ENCODE measurements at regions not wholly inside any gene's neighbourhood (a gene's known extent, or its start where the extent isn't known, plus 50 kb on each side); places are given as distances from the start of the nearest gene placed in this dataset.
"Not testable (repeated sequence)": the region's sequence is repeated elsewhere in the genome, so short reads cannot be mapped to it uniquely, and the experiment has no call there.

DNA sequence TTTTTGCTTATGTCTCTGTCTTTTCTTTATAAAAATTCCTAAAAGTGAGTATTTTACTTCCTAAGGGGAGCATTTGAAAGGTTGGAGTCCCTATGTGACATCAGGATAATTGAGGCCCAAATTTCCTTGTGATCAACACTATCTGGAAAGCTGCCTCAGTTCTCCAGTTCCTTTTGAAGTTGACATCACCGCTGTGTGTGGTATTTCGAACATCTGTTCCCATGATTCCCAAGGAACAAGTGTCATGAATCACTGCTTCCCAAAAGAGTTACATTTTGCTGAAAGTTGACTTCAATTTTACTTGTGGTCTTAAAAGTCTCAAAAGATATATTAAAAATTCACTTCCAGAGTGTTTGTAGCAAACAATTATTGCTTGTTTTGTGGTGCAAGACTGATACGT is 452.1 kb upstream of the RGMB start:
- H3K4me3 ChIP-seq (ENCODE audit: low read depth, low read length): no peak overlapping the region
- in situ Hi-C loops (cut with HindIII; ENCODE audit: low sequenced_read_pairs): no loop called here
- TF ChIP-seq, protein P1, sequence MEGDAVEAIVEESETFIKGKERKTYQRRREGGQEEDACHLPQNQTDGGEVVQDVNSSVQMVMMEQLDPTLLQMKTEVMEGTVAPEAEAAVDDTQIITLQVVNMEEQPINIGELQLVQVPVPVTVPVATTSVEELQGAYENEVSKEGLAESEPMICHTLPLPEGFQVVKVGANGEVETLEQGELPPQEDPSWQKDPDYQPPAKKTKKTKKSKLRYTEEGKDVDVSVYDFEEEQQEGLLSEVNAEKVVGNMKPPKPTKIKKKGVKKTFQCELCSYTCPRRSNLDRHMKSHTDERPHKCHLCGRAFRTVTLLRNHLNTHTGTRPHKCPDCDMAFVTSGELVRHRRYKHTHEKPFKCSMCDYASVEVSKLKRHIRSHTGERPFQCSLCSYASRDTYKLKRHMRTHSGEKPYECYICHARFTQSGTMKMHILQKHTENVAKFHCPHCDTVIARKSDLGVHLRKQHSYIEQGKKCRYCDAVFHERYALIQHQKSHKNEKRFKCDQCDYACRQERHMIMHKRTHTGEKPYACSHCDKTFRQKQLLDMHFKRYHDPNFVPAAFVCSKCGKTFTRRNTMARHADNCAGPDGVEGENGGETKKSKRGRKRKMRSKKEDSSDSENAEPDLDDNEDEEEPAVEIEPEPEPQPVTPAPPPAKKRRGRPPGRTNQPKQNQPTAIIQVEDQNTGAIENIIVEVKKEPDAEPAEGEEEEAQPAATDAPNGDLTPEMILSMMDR (IDR thresholded peaks at IDR 0.05; ENCODE audit: low read depth, low read length, missing control alignments): no peak
- no peak for DNase-seq (ENCODE audit: low read depth)

DNA sequence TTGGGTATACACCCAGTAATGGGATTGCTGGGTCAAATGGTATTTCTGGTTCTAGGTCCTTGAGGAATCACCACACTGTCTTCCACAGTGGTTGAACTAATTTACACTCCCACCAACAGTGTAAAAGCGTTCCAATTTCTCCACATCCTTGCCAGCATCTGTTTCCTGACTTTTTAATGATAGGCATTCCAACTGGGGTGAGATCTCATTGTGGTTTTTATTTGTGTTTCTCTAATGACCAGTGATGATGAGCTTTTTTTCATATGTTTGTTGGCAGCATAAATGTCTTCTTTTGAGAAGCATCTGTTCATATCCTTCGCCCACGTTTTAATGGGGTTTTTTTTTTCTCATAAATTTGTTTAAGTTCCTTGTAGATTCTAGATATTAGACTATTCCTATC is 448.3 kb upstream of the RGMB start:
- in situ Hi-C loops (cut with HindIII; ENCODE audit: low sequenced_read_pairs); H3K4me3 ChIP-seq (ENCODE audit: low read depth, low read length); DNase-seq (ENCODE audit: low read depth): not testable (repeated sequence)

DNA sequence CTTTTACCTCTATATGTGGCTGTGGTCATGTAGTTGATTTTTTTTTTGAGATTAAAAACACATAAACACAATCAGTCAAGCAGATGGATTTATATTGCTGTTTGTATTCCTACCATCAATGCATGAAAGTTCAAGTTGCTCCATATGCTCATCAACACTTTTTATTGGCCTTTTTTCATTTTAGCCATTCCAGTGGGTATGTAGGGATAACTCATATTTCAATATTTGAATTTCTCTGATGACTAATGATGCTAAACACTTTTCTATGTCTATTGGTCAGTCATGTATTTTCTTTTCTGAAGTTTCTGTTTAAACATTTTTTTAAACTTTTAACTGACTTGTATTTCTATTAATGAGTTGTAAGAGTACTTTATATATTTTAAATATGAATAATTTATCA is 445.4 kb upstream of the RGMB start:
- H3K4me3 ChIP-seq (ENCODE audit: low read depth, low read length): no peak overlapping the region
- TF ChIP-seq, protein P1 (IDR thresholded peaks at IDR 0.05; ENCODE audit: low read depth, low read length, missing control alignments): no peak
- no peak for DNase-seq (ENCODE audit: low read depth)
- in situ Hi-C loops (cut with HindIII; ENCODE audit: low sequenced_read_pairs): no loop called here

GRCh38 chr5:98330871-98331270 is 442.6 kb upstream of the RGMB start:
- no peak overlapping the region for H3K4me3 ChIP-seq (ENCODE audit: low read depth, low read length)
- in situ Hi-C loops (cut with HindIII; ENCODE audit: low sequenced_read_pairs): no loop called here
- no peak for DNase-seq (ENCODE audit: low read depth)
- TF ChIP-seq, protein P1 (IDR thresholded peaks at IDR 0.05; ENCODE audit: low read depth, low read length, missing control alignments): no peak

DNA sequence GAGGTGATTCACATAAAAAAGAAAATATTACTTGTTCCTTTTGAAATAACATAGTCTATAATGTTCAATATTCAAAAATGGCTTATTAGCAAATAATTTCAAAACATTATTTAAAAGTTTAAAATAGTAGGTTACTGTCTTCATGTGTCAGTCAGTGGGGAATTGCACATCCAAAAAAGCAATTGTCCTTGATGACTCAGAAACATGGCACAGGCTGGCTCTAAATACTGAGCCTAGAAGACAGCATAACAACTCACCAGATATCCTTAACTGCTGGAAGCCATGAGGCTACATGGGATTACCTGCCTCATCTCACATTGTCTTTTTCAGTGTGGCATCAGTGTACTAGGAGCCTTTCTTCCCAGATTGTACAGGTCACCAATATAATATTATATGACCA is 439.5 kb upstream of the RGMB start:
- in situ Hi-C loops (cut with HindIII; ENCODE audit: low sequenced_read_pairs): no loop called here
- no peak overlapping the region for H3K4me3 ChIP-seq (ENCODE audit: low read depth, low read length)
- DNase-seq (ENCODE audit: low read depth): no peak
- TF ChIP-seq, protein P1 (IDR thresholded peaks at IDR 0.05; ENCODE audit: low read depth, low read length, missing control alignments): no peak

DNA sequence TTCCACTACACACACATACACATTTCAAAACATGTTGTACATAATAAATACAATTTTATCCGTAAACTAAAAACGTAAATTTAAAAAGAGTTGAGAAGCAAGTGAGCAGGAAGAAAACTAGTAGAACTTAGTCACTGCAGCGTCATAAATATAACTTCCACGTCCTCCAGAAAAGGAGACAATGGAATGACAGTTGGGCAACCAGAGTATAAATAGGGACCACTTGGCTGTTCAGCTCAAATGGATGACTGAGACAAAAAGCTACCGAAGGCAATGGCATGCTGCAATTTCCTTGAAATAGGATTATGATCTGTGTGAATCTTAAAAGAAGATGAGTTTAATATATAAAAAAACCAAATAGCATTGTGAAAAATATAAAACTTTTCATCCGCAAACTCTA is 438.5 kb upstream of the RGMB start:
- H3K4me3 ChIP-seq (ENCODE audit: low read depth, low read length): no peak overlapping the region
- TF ChIP-seq, protein P1 (IDR thresholded peaks at IDR 0.05; ENCODE audit: low read depth, low read length, missing control alignments): no peak
- DNase-seq (ENCODE audit: low read depth): no peak
- in situ Hi-C loops (cut with HindIII; ENCODE audit: low sequenced_read_pairs): no loop called here

- TF ChIP-seq, protein P1 (IDR thresholded peaks at IDR 0.05; ENCODE audit: low read depth, low read length, missing control alignments): no peak
- in situ Hi-C loops (cut with HindIII; ENCODE audit: low sequenced_read_pairs): no loop called here
- DNase-seq (ENCODE audit: low read depth): no peak
- no peak overlapping the region for H3K4me3 ChIP-seq (ENCODE audit: low read depth, low read length)
Observed at GRCh38 chr5:98339141-98339848, 434.2 kb upstream of the RGMB start.

All from astrocyte of the cerebellum (primary cell).